ENCODE measurements at regions not wholly inside any gene's neighbourhood (a gene's known extent, or its start where the extent isn't known, plus 50 kb on each side); places are given as distances from the start of the nearest gene placed in this dataset.

GRCh38 chr12:126095748-126096510, 1030.7 kb downstream of the AACS start:
- Mint-ChIP-seq H3K27ac (ENCODE audit: low read depth, unreplicated experiment) (no peak overlapping the region), H3K9me3 (ENCODE audit: unreplicated experiment) (peaks cover 5% of the 10 kb centered on the region), H3K4me1 (ENCODE audit: insufficient read depth, unreplicated experiment) (no peaks in the 10 kb centered on the region), H3K4me3 (ENCODE audit: unreplicated experiment) (no peak overlapping the region), H3K27me3 (ENCODE audit: insufficient read depth, unreplicated experiment) (no peaks in the 10 kb centered on the region), H3K36me3 (ENCODE audit: insufficient read depth, unreplicated experiment) (no peaks in the 10 kb centered on the region)
- no TSS peak for BruUV-seq (replicated peaks)
- TF ChIP-seq CTCF (IDR thresholded peaks at IDR 0.05; ENCODE audit: unreplicated experiment), result no peak
- no peak for DNase-seq (ENCODE audit: unreplicated experiment)
- ChIA-PET POLR2A (interaction anchor here (1.3 kb wide), 1 partner anchor 10 kb away, joined by 3 read pairs; no protein-coding TSS in a partner anchor), CTCF (interaction anchor here (0.5 to 0.8 kb wide), 3 partner anchors 19 to 289 kb away, joined by 3 read pairs; no protein-coding TSS in a partner anchor)
- intact Hi-C loops (cut with micrococcal nuclease), result no loop called here

DNA sequence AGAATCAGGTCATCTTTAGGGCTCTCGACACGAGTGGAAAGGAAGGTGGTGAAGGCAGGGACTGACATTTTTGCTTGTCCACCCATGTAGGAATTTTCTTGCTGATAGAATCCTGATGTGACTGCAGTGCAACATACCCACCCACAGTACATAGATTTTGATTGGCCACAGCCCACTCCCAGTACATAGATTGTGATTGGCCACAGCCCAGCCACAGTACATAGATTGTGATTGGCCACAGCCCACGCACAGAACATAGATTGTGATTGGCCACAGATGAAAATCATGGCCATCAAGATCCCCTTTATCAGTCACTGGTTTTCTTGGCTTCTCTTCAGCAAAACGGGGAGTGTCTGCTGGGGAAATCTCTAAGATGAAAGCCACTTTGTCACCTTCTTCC, 1041.5 kb downstream of the AACS start:
- H3K27ac Mint-ChIP-seq (ENCODE audit: low read depth, unreplicated experiment), result no peak overlapping the region
- H3K4me1 Mint-ChIP-seq (ENCODE audit: insufficient read depth, unreplicated experiment), result no peaks in the 10 kb centered on the region
- no peaks in the 10 kb centered on the region for H3K9me3 Mint-ChIP-seq (ENCODE audit: unreplicated experiment)
- no TSS peak for BruUV-seq (replicated peaks)
- no peak for TF ChIP-seq CTCF (IDR thresholded peaks at IDR 0.05; ENCODE audit: unreplicated experiment)
- no peak for DNase-seq (ENCODE audit: unreplicated experiment)
- no peak overlapping the region for H3K4me3 Mint-ChIP-seq (ENCODE audit: unreplicated experiment)
- POLR2A ChIA-PET, result no interaction called here
- CTCF ChIA-PET, result no interaction called here
- intact Hi-C loops (cut with micrococcal nuclease), result no loop called here
- no peaks in the 10 kb centered on the region for H3K36me3 Mint-ChIP-seq (ENCODE audit: insufficient read depth, unreplicated experiment)
- H3K27me3 Mint-ChIP-seq (ENCODE audit: insufficient read depth, unreplicated experiment), result no peaks in the 10 kb centered on the region

DNA sequence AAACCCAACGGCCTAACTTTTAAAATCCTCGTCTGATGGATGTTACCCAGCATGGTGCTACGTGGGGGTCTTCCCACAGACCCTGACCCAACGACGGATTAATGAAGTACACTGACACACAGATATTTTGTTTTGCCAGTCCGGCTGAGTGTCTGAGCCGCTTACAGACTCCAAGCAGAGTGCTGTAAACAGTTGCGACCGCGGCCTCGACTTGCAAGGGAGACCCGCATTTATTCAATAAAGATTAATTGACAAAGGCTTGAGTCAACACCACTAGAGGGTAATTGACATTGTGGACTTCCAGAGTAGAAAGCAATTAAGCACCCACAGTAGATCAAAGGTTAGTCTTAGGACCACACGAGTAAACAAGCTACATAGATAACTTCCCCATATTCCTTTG, 1042.4 kb downstream of the AACS start:
- no peaks in the 10 kb centered on the region for H3K27me3 Mint-ChIP-seq (ENCODE audit: insufficient read depth, unreplicated experiment)
- no peaks in the 10 kb centered on the region for H3K36me3 Mint-ChIP-seq (ENCODE audit: insufficient read depth, unreplicated experiment)
- intact Hi-C loops (cut with micrococcal nuclease), result no loop called here
- no peaks in the 10 kb centered on the region for H3K9me3 Mint-ChIP-seq (ENCODE audit: unreplicated experiment)
- no TSS peak for BruUV-seq (replicated peaks)
- no peak overlapping the region for H3K4me3 Mint-ChIP-seq (ENCODE audit: unreplicated experiment)
- no peaks in the 10 kb centered on the region for H3K4me1 Mint-ChIP-seq (ENCODE audit: insufficient read depth, unreplicated experiment)
- no peak for DNase-seq (ENCODE audit: unreplicated experiment)
- ChIA-PET POLR2A (no interaction called here), CTCF (no interaction called here)
- H3K27ac Mint-ChIP-seq (ENCODE audit: low read depth, unreplicated experiment), result no peak overlapping the region
- no peak for TF ChIP-seq CTCF (IDR thresholded peaks at IDR 0.05; ENCODE audit: unreplicated experiment)

- ChIA-PET POLR2A (no interaction called here), CTCF (interaction anchor here (0.5 to 1.0 kb wide), 2 partner anchors 165 to 640 kb away, joined by 3 read pairs; no protein-coding TSS in a partner anchor)
- DNase-seq (ENCODE audit: unreplicated experiment), result no peak
- Mint-ChIP-seq H3K9me3 (ENCODE audit: unreplicated experiment) (no peaks in the 10 kb centered on the region), H3K36me3 (ENCODE audit: insufficient read depth, unreplicated experiment) (no peaks in the 10 kb centered on the region), H3K4me1 (ENCODE audit: insufficient read depth, unreplicated experiment) (no peaks in the 10 kb centered on the region), H3K27me3 (ENCODE audit: insufficient read depth, unreplicated experiment) (no peaks in the 10 kb centered on the region), H3K4me3 (ENCODE audit: unreplicated experiment) (no peak overlapping the region), H3K27ac (ENCODE audit: low read depth, unreplicated experiment) (no peak overlapping the region)
- no peak for TF ChIP-seq CTCF (IDR thresholded peaks at IDR 0.05; ENCODE audit: unreplicated experiment)
- intact Hi-C loops (cut with micrococcal nuclease), result no loop called here
- BruUV-seq (replicated peaks), result no TSS peak
Observed at GRCh38 chr12:126108247-126108646, 1043.0 kb downstream of the AACS start.
